ENCODE measurements at regions not wholly inside any gene's neighbourhood (a gene's known extent, or its start where the extent isn't known, plus 50 kb on each side); places are given as distances from the start of the nearest gene placed in this dataset.

DNA sequence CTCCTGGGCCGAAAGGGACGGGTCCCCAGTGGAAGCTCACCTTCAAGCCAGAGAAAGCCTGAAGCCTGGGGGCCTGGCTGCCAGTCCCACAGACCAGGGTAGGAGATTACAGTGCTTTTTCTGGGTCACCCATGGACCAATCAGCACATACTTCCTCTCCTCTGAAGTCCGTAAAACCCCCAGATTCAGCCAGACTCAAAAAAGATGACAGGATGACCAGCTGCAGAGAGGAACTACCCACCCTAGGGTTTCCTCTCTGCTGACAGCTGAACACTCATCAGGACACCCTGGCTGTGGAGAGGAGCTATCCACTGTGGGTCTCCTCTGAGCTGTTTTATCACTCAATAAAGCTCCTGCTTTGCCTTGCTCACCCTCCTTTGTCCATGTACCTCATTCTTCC, 78.0 kb downstream of the SAMD9 start:
- no peak for DNase-seq (ENCODE audit: extremely low read depth, low read depth)
- TF ChIP-seq, protein P1, sequence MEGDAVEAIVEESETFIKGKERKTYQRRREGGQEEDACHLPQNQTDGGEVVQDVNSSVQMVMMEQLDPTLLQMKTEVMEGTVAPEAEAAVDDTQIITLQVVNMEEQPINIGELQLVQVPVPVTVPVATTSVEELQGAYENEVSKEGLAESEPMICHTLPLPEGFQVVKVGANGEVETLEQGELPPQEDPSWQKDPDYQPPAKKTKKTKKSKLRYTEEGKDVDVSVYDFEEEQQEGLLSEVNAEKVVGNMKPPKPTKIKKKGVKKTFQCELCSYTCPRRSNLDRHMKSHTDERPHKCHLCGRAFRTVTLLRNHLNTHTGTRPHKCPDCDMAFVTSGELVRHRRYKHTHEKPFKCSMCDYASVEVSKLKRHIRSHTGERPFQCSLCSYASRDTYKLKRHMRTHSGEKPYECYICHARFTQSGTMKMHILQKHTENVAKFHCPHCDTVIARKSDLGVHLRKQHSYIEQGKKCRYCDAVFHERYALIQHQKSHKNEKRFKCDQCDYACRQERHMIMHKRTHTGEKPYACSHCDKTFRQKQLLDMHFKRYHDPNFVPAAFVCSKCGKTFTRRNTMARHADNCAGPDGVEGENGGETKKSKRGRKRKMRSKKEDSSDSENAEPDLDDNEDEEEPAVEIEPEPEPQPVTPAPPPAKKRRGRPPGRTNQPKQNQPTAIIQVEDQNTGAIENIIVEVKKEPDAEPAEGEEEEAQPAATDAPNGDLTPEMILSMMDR (IDR thresholded peaks at IDR 0.05; ENCODE audit: low read depth, low read length, missing control alignments), result no peak

DNA sequence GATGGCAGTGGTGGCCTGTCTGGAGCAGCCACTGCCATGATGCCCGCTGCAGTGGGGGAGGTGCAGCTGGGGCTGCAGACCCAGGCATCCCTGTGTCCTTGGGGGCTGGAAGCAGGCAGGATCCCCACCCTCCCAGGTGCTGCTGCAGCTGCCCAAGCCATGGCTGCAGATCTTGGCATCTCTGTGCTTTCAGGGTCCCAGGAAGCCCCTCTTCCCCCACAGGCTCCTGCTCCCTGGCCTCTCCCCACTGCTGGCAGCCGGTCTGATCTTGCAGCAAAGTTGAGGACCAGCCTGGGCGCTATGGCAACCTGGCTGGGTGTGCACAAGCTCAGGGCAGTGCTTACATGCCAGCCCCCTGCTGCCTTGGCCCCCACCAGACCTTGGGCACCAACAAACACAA, 78.5 kb downstream of the SAMD9 start:
- no peak overlapping the region for H3K4me3 ChIP-seq (replicated peaks; ENCODE audit: low read depth, low read length)
- no peak for DNase-seq (ENCODE audit: extremely low read depth, low read depth)
- TF ChIP-seq, protein P1 (IDR thresholded peaks at IDR 0.05; ENCODE audit: low read depth, low read length, missing control alignments), result no peak

More for the DNA sequence above, 78.0 kb downstream of the SAMD9 start:
- H3K4me3 ChIP-seq (replicated peaks; ENCODE audit: low read depth, low read length), result no peak overlapping the region

- no peak for DNase-seq (ENCODE audit: extremely low read depth, low read depth)
- TF ChIP-seq, protein P1 (IDR thresholded peaks at IDR 0.05; ENCODE audit: low read depth, low read length, missing control alignments), result no peak
- H3K4me3 ChIP-seq (replicated peaks; ENCODE audit: low read depth, low read length), result no peak overlapping the region
Observed at GRCh38 chr7:93036807-93037206, 81.0 kb downstream of the SAMD9 start.

DNA sequence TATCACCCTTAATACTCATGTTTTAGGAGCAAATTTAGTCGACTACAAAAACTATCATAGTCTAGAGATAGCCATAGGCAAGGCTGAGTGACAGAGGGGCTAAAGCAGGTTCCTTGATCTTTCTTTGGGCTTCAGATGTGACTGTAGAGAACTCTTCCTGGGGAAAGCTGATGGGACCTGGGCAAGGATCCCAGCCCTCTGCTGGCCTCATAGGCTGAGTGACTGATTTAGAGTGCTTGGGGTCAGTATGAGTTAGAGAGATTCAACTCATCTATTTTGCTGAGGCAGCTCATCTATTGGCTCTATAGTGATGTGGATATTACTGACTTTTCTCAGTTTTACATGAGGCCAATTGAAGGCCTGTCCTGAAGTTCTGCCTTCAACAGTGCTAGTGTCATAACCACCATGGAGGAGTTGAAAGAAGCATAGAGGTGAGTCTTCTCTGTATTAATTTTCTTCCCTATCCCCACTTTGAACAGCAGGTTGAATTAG, 81.6 kb downstream of the SAMD9 start:
- DNase-seq (ENCODE audit: extremely low read depth, low read depth), result no peak
- TF ChIP-seq, protein P1 (IDR thresholded peaks at IDR 0.05; ENCODE audit: low read depth, low read length, missing control alignments), result no peak
- H3K4me3 ChIP-seq (replicated peaks; ENCODE audit: low read depth, low read length), result no peak overlapping the region

GRCh38 chr7:93031795-93032194, 86.0 kb downstream of the SAMD9 start:
- no peak overlapping the region for H3K4me3 ChIP-seq (replicated peaks; ENCODE audit: low read depth, low read length)
- TF ChIP-seq, protein P1 (IDR thresholded peaks at IDR 0.05; ENCODE audit: low read depth, low read length, missing control alignments), result no peak
- no peak for DNase-seq (ENCODE audit: extremely low read depth, low read depth)

GRCh38 chr7:93030605-93031225, 87.1 kb downstream of the SAMD9 start:
- no peak for DNase-seq (ENCODE audit: extremely low read depth, low read depth)
- H3K4me3 ChIP-seq (replicated peaks; ENCODE audit: low read depth, low read length), result no peak overlapping the region
- TF ChIP-seq, protein P1 (IDR thresholded peaks at IDR 0.05; ENCODE audit: low read depth, low read length, missing control alignments), result no peak

- no peak overlapping the region for H3K4me3 ChIP-seq (replicated peaks; ENCODE audit: low read depth, low read length)
- TF ChIP-seq, protein P1 (IDR thresholded peaks at IDR 0.05; ENCODE audit: low read depth, low read length, missing control alignments), result no peak
- no peak for DNase-seq (ENCODE audit: extremely low read depth, low read depth)
Observed at GRCh38 chr7:93029056-93029455, 88.7 kb downstream of the SAMD9 start.
